ENCODE measurements at regions not wholly inside any gene's neighbourhood (a gene's known extent, or its start where the extent isn't known, plus 50 kb on each side); places are given as distances from the start of the nearest gene placed in this dataset.

DNA sequence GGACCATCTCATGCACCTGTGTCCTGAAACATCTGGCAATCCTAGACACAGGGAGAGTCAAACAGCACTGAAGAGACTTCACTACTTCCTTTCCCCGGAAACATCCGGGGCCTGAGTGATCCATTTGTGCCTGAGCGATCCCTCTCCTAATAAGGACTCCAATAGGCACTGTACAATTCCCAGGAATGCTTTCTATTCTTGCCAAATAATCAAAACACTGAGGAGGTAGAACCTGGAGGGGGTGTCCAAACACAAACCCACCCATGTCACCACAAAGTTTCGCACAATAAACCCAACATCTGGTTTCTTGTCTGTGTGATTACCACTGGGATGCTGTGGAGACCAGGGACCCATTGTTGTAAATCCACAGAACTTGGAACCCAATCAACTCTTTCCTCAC, 205.0 kb downstream of the OPA1 start:
- H3K4me3 ChIP-seq (ENCODE audit: control insufficient read depth, low read depth, low read length): no peak overlapping the region
- DNase-seq (ENCODE audit: low read depth): no peak
- TF ChIP-seq CTCF (IDR thresholded peaks at IDR 0.05; ENCODE audit: control insufficient read depth, insufficient read depth, low read depth, low read length, missing control alignments): no peak

- H3K4me3 ChIP-seq (ENCODE audit: control insufficient read depth, low read depth, low read length): no peak overlapping the region
- TF ChIP-seq CTCF (IDR thresholded peaks at IDR 0.05; ENCODE audit: control insufficient read depth, insufficient read depth, low read depth, low read length, missing control alignments): no peak
- DNase-seq (ENCODE audit: low read depth): no peak
Observed at GRCh38 chr3:193800138-193801043, 207.4 kb downstream of the OPA1 start.

- H3K4me3 ChIP-seq (ENCODE audit: control insufficient read depth, low read depth, low read length): no peak overlapping the region
- no peak for DNase-seq (ENCODE audit: low read depth)
- no peak for TF ChIP-seq CTCF (IDR thresholded peaks at IDR 0.05; ENCODE audit: control insufficient read depth, insufficient read depth, low read depth, low read length, missing control alignments)
Observed at GRCh38 chr3:193801097-193801496, 208.1 kb downstream of the OPA1 start.

GRCh38 chr3:193803288-193803687, 210.3 kb downstream of the OPA1 start:
- no peak for TF ChIP-seq CTCF (IDR thresholded peaks at IDR 0.05; ENCODE audit: control insufficient read depth, insufficient read depth, low read depth, low read length, missing control alignments)
- no peak overlapping the region for H3K4me3 ChIP-seq (ENCODE audit: control insufficient read depth, low read depth, low read length)
- DNase-seq (ENCODE audit: low read depth): no peak

GRCh38 chr3:193805448-193805847, 212.4 kb downstream of the OPA1 start:
- no peak for DNase-seq (ENCODE audit: low read depth)
- H3K4me3 ChIP-seq (ENCODE audit: control insufficient read depth, low read depth, low read length): no peak overlapping the region
- no peak for TF ChIP-seq CTCF (IDR thresholded peaks at IDR 0.05; ENCODE audit: control insufficient read depth, insufficient read depth, low read depth, low read length, missing control alignments)

- no peak for TF ChIP-seq CTCF (IDR thresholded peaks at IDR 0.05; ENCODE audit: control insufficient read depth, insufficient read depth, low read depth, low read length, missing control alignments)
- no peak overlapping the region for H3K4me3 ChIP-seq (ENCODE audit: control insufficient read depth, low read depth, low read length)
- no peak for DNase-seq (ENCODE audit: low read depth)
Observed at GRCh38 chr3:193808317-193808716, 215.3 kb downstream of the OPA1 start.
